H1 (cell line): ENCODE measurements at regions not wholly inside any gene's neighbourhood (a gene's known extent, or its start where the extent isn't known, plus 50 kb on each side); places are given as distances from the start of the nearest gene placed in this dataset.

Experiments used
- BCL11A ChIP-seq, 2 experiments: IDR thresholded peaks; one replicate each; pipeline ENCODE4 v1.6.1; 2011; ENCODE audit warnings: low read depth in 2 of 2, low read length in 2 of 2, mild to moderate bottlenecking in 2 of 2
- EGR1 ChIP-seq: IDR thresholded peaks from 2 replicates; pipeline ENCODE4 v1.6.1; 2011; ENCODE audit warnings: low read depth, low read length, borderline replicate concordance
- KDM1A ChIP-seq: fragments of 200-600, 300-600 bp; sonication (generic); IDR thresholded peaks from 2 replicates; pipeline ENCODE4 v1.7.1; 2016; ENCODE audit warnings: mild to moderate bottlenecking, low read length, borderline replicate concordance
- TF ChIP-seq, protein P1 (sequence below): IDR thresholded peaks from 2 replicates; pipeline ENCODE4 v1.6.1; 2011; ENCODE audit warnings: low read length, improper control_type of control experiment
- TF ChIP-seq, protein P2 (sequence below): IDR thresholded peaks from 2 replicates; pipeline ENCODE4 v1.6.1; 2012; ENCODE audit warnings: inconsistent platforms

DNA sequence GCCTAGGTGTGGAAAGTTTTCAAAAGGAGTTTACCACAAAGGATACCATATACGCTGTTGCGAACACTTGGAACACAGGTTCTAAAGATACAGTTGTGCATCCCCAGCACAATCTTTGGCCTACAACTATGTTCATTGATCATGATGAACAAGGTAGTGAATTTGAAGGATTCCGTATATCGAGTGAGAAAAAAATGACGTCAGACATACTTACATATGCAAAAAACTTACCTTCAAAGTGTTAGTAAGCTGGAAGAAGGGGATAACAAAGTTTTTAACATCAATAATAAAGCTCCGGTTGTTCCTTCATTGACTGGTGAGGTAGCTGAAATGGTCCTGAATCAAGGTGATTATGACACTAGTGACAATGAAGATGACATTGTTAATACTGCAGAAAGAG, 133.9 kb upstream of the PDE3A start (continued):
- TF ChIP-seq, protein P1, sequence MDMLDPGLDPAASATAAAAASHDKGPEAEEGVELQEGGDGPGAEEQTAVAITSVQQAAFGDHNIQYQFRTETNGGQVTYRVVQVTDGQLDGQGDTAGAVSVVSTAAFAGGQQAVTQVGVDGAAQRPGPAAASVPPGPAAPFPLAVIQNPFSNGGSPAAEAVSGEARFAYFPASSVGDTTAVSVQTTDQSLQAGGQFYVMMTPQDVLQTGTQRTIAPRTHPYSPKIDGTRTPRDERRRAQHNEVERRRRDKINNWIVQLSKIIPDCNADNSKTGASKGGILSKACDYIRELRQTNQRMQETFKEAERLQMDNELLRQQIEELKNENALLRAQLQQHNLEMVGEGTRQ, result no peak
- TF ChIP-seq KDM1A (no peak), EGR1 (no peak), BCL11A (IDR thresholded peaks at IDR 0.05; ENCODE audit: low read depth in 2 of 2, low read length in 2 of 2) (no peak)
- TF ChIP-seq, protein P2, sequence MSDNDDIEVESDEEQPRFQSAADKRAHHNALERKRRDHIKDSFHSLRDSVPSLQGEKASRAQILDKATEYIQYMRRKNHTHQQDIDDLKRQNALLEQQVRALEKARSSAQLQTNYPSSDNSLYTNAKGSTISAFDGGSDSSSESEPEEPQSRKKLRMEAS, result no peak
- TF ChIP-seq, all 59 proteins: peak for 0
